ENCODE measurements at regions not wholly inside any gene's neighbourhood (a gene's known extent, or its start where the extent isn't known, plus 50 kb on each side); places are given as distances from the start of the nearest gene placed in this dataset.

GRCh38 chr10:81031774-81032173, 494.1 kb downstream of the SH2D4B start:
- no peak for DNase-seq

DNA sequence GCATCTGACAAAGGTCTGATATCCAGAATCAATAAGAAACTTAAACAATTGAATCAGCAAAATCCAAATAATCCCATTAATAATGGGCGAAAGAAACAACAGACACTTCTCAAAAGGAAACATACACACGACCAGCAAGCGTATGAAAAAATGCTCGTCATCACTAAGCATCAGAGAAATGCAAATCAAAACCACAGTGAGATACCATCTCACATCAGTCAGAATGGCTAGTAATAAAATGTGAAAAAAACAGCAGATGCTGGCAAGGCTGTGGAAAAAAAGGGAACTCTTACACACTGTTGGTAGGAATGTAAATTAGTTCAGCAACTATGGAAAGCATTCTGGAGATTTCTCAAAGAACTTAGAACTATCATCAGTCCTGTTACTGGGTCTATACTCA, 496.7 kb downstream of the SH2D4B start:
- DNase-seq = no peak

DNA sequence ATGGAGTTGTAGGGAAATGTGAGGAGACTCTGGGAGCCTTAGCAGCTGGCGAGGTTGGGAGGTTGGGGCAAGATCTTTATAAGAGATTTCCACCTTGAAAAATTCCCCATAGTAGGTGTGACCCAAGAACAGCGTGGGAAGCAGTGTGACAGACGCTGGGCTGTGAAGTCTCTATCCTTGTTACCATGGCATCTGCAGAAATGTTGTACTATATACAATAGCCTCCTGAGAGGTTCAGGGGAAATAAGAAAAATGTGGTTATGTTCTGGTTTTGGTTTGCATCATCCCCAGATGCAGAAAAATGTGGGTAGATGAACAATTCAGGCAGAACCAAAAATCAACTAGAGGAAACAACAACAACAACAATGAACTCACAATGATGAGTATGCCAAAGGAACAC, 498.6 kb downstream of the SH2D4B start:
- DNase-seq = no peak

- no peak for DNase-seq
These were observed 502.3 kb downstream of the SH2D4B start for GRCh38 chr10:81040031-81040430.

DNA sequence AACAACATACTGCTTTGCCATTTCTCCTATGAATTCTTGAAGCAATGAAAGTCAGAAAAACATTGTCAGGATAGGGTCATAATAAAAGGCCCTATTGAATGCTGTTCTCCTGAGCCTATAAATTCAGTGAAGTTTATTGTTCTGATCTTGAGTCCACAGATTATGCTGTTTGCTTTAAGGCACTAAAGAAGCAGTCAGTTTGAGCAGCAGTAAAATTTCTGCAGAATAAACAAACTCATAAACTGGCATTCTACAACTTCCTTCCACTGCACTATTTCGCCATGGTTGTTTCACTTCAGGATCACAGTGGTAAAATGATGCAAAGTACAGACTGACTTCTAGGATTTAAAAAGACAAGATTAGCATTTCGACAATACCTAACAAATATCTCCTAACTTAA, 503.2 kb downstream of the SH2D4B start:
- peak; percentile 5 for DNase-seq

DNA sequence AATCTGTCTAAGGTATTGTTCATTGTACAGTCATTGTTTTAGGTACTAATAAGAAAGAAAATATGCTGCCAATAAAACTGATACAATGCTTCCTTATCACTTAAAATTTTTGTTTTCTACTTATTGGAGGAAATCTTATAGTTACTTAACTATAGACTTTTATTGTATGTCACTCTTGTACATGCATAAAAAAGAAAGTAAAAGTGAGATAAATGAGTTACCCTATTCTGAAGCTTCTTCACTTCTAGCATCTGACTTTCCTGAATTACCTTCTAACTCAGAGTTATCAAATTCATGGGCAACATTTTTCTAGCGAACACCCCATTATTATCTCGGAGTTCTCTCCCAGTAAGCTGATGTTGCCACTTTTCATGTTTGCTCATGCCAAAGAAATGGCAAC, 504.9 kb downstream of the SH2D4B start:
- DNase-seq = no peak

GRCh38 chr10:81065474-81065873, 527.8 kb downstream of the SH2D4B start:
- DNase-seq = no peak

DNA sequence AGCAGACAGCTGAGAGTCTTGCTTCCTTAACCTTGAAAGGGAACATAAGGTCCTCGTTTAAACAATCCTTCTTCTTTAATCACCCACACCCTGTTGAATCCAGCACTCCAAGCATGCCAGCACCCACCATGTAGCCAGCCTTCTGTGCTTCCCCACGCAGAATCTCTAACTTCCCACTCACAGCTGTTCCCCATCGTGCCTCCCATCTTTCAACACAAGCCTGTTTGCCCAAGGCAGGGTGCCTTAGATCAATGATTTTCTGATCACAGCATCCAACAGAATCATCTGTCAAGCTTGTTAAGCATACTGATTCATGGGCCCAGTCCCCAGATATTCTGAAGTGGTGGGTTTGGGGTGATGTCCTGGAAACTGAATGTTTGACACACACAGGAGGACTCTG, 530.8 kb downstream of the SH2D4B start:
- DNase-seq = no peak

DNA sequence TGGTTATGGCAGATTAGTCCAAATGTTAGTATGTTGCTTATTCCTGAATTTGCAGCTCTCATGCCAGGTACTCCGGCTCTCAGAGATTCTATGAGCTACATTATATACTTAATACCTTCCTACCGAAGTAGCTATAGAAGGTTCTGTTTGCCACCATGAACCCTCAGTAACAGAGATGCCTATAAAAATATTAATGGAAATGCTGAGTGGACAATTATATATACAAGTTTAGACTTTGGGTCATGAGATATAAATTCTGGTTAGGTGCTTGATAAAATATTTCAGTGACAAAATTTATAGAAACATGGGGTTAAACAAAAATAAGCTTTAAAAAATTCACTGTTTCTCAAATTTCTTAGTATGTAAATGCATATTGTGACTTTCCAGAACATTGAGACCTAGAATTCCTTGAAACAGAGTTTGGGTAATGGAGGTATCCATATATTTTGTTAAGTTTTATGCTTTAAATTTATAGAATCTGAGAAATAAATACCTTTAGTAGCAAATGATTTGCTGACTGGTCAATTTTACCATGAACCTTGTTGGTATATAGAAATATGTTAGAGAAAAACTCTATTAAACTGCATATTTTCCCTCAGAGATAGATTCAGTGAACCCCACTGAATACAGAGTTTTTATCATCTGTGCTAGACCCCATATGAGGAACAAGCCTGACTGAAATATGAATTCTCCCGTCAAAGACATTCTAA, 533.5 kb downstream of the SH2D4B start:
- no peak for DNase-seq

DNA sequence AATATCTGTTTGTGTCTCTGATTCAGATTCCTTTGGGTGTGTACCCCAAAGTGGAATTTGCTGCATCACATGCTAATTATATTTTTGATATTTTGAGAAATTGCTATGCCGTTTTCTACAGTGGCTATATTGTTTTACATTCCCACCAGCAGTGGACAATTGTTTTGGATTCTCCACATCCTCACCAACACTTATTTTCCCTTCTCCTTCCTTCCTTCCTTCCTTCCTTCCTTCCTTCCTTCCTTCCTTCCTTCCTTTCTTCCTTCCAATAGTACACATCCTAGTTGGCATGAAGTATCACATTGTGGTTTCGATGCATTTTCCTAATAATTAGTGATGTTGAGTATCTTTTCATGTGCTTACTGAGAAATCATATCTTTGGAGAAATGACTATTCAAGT, 535.5 kb downstream of the SH2D4B start:
- no peak for DNase-seq

DNA sequence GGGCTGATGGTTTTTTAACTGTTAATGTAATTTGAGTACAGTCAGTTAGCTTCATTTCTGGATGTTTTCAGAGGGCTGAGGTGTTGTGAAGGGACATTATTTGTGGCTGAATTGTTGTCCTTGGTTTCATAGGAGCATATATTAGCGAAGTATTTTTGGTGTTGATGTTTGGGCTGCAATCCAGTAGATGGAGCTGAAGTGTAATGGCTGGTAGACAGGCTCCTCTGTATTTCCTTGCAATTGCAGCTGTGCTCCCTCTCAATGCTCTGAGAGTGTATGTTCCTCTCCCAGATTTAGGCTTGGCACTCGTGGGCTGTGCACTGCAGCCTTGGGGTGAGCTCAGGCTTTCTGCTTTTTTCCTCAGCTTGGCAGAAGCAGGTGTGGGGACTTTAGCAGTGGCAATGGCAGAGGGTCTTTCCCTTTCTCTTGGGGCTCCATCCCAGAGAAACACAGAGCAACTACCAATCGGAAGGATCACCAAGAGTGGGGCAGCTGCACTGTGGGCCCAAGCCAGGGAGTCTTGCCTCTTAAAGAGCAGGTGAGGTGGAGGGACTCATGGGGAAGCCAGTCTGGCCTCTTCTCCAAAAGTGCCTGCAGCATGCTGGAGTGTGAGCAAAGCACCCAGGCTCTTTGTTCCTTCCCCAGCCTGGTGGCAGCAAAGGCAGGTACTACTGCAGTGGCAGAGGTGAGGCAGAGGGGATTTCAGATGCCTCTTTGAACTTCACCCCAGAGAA, 544.4 kb downstream of the SH2D4B start:
- DNase-seq = no peak

- no peak for DNase-seq
These were observed 545.1 kb downstream of the SH2D4B start for GRCh38 chr10:81082621-81083376.

DNA sequence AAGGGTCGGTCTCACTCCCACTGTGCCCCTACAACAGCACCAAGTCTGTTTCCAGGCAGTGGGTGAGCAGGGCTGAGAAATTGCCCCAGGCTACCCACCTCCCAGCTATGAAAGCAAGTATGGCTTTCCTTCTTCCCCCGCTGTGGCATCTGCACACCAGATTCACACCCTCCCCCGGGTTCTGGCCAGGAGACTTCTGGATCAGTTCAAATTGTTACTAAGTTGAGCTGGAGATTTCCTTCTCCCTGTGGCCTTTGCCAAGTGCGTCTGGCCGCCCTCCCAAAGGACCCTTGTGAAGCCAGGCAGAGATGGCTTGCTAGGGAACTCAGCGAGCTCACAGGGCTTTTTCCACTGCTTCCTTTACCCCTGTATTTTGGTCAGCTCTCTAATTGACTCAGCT, 555.4 kb downstream of the SH2D4B start:
- DNase-seq = no peak

- DNase-seq = no peak
These were observed 557.5 kb downstream of the SH2D4B start for GRCh38 chr10:81095238-81095637.

DNA sequence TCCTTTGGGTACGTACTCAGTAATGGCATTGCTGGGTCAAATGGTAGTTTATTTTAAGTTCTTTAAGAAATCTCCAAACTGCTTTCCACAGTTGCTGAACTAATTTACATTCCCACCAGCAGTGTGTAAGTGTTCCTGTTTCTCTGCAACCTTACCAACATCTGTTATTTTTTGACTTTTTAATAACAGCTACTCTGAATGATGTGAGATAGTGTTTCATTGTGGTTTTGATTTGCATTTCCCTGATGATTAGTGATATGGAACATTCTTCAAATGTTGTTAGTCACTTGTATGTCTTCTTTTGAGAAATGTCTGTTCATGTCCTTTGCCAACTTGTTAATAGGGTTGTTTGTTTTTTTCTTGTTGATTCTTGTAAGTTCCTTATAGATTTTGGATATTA, 558.9 kb downstream of the SH2D4B start:
- no peak for DNase-seq

GRCh38 chr10:81101062-81101461, 563.4 kb downstream of the SH2D4B start:
- no peak for DNase-seq

- no peak for DNase-seq
These were observed 566.8 kb downstream of the SH2D4B start for GRCh38 chr10:81104494-81104893.

DNA sequence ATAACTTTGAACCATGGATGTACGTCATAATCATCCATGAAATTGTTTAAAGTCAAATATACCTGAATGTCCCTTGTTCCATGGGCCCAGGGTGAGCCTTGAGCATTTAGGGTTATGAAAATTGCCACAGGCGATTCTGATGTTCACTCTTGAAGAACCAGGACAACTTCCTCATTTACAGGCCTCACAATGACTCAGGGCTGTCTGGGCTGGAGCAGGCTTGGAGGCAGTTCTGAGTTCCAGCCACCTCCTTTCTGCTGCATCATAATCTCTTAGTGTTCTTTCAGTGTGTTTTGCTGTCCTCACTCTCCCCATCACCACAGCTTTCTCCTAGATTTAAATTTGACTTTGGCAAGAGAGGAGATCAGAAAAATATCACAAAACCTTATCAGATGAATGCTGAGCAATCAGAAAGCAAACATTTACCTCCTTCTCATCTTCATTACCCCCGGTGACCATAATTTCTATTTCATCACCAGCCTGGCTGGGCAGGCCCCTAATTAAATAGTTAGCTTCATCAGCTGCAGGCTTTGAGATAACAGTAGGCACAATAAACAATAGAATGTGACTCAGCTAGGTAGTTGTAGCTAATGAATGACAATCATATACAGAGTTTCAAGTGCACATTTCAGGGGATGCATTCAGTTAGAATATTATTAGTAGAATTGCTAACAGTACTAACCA, 571.0 kb downstream of the SH2D4B start:
- no peak for DNase-seq

DNA sequence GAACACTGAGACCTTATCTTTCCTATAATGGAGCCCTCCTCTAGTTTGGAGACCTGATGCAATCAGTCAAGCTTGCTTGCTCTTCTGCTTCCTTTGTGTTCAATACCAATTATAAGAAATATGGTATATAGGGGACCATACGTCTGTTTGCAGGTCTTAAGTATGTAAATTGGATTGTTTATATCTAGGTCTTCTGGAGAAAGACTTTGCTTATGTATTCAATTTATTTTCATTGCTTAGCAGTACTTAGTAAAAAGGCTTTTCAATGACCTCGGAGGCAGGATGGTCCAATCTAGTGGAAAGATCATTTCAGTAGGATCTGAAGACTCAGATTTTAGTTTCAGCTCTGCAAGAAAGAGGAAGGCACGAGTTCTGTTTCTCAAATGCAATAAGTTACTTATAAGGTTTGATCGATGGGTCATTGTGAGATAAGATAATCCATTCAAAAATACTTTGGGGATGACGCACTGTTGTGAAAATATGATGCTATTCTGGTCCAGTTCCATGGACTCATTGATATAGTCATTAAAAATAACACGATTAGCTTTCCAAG, 571.6 kb downstream of the SH2D4B start:
- DNase-seq = no peak

GRCh38 chr10:81116201-81116600, 578.5 kb downstream of the SH2D4B start:
- DNase-seq = no peak

- no peak for DNase-seq
These were observed 579.3 kb downstream of the SH2D4B start for GRCh38 chr10:81116990-81117389.

- no peak for DNase-seq
These were observed 590.2 kb downstream of the SH2D4B start for GRCh38 chr10:81127931-81128330.

DNA sequence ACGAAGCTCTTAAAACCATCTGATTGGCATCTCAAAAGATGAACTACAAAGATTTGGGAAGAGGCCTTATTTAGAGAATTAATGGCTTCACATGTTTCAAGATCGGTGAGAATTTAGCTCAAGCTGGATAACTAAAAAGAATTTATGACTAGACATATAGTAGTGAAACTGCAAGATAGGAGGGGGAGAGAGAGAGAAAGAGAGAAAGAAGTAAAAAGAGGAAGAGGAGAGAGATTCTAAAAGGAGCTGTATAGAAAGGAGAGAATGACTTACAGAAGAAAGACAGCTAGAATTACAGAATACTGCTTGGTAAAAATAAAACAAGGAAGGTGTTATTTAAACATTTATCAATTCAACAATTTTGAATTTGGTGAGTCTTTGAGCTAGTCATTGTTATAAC, 592.3 kb downstream of the SH2D4B start:
- DNase-seq = no peak
